ENCODE measurements at regions not wholly inside any gene's neighbourhood (a gene's known extent, or its start where the extent isn't known, plus 50 kb on each side); places are given as distances from the start of the nearest gene placed in this dataset.

DNA sequence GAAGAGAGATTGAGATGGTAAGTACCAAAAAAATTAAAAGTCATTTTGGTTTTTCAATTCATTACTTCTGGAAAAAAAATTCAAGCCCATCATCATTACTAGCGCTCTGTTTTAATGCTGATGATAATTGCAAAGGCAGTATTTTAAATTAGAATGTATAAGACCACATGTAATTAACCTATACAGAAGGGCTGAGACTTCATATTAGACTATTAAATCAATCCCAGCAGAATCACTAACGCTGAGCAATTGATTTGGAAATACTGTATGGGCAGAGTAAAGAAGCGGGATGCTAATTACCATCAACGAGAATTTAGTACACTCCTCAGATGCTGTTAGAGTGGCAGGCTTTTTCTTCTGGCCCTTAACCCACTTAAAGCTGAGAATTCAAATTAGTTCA lies 165.0 kb downstream of the SLC4A3 start:
- TF ChIP-seq CTCF (IDR thresholded peaks at IDR 0.05 in 4 of 5, conservative IDR thresholded peaks at IDR 0.05 in 1 of 5) (no peak), POLR2A (IDR thresholded peaks at IDR 0.05) (no peak)

All from gastrocnemius medialis (tissue), 4 donors.